IPS-18a (cell line): ENCODE measurements at regions not wholly inside any gene's neighbourhood (a gene's known extent, or its start where the extent isn't known, plus 50 kb on each side); places are given as distances from the start of the nearest gene placed in this dataset.

Experiments
- H3K27ac ChIP-seq: one replicate; pipeline ENCODE4 v1.5.1; 2013; ENCODE audit warnings: low read length
- H3K27me3 ChIP-seq: one replicate; pipeline ENCODE4 v1.6.1; 2013; ENCODE audit warnings: mild to moderate bottlenecking, low read length; ENCODE audit not compliant: control insufficient read depth, insufficient read depth
- H3K36me3 ChIP-seq: one replicate; pipeline ENCODE4 v1.6.1; 2013; ENCODE audit warnings: low read depth, low read length; ENCODE audit not compliant: control insufficient read depth
- H3K4me1 ChIP-seq: one replicate; pipeline ENCODE4 v1.6.1; 2013; ENCODE audit warnings: low read depth, low read length; ENCODE audit not compliant: control insufficient read depth
- H3K4me3 ChIP-seq: one replicate; pipeline ENCODE4 v1.5.1; 2013; ENCODE audit warnings: low read length
- H3K9ac ChIP-seq: one replicate; pipeline ENCODE4 v1.6.1; 2013; ENCODE audit warnings: mild to moderate bottlenecking, low read length, moderate library complexity
- H3K9me3 ChIP-seq: one replicate; pipeline ENCODE4 v1.6.1; 2013; ENCODE audit warnings: low read depth, low read length; ENCODE audit not compliant: control insufficient read depth

- Histone ChIP-seq H3K27me3 (no peaks in the 10 kb centered on the region), H3K36me3 (no peaks in the 10 kb centered on the region), H3K4me1 (no peaks in the 10 kb centered on the region), H3K27ac (no peak overlapping the region), H3K4me3 (no peak overlapping the region), H3K9me3 (no peaks in the 10 kb centered on the region), H3K9ac (no peak overlapping the region)
Measured at GRCh38 chr5:42919600-42919999, 107.9 kb upstream of the SELENOP start.

- Histone ChIP-seq H3K4me3 (no peak overlapping the region), H3K9me3 (no peaks in the 10 kb centered on the region), H3K36me3 (no peaks in the 10 kb centered on the region), H3K9ac (no peak overlapping the region), H3K4me1 (no peaks in the 10 kb centered on the region), H3K27me3 (no peaks in the 10 kb centered on the region), H3K27ac (no peak overlapping the region)
Measured at GRCh38 chr5:42915306-42915866, 103.7 kb upstream of the SELENOP start.

- H3K27me3 ChIP-seq: peaks cover 23% of the 10 kb centered on the region
- H3K36me3 ChIP-seq: no peaks in the 10 kb centered on the region
- H3K27ac ChIP-seq: no peak overlapping the region
Measured at GRCh38 chr5:42912184-42912798, 100.6 kb upstream of the SELENOP start.

GRCh38 chr5:42908509-42909488 is 97.1 kb upstream of the SELENOP start:
- no peak overlapping the region for H3K27ac ChIP-seq
- no peak overlapping the region for H3K9ac ChIP-seq

More at GRCh38 chr5:42912184-42912798, 100.6 kb upstream of the SELENOP start:
- no peak overlapping the region for H3K4me3 ChIP-seq
- H3K9me3 ChIP-seq: no peaks in the 10 kb centered on the region
- H3K9ac ChIP-seq: no peak overlapping the region
- H3K4me1 ChIP-seq: no peaks in the 10 kb centered on the region

GRCh38 chr5:42908086-42908485 is 96.4 kb upstream of the SELENOP start:
- Histone ChIP-seq H3K9ac (no peak overlapping the region), H3K9me3 (no peaks in the 10 kb centered on the region), H3K36me3 (no peaks in the 10 kb centered on the region), H3K27me3 (peaks cover 36% of the 10 kb centered on the region), H3K4me3 (peak overlapping the region; percentile 64), H3K27ac (no peak overlapping the region), H3K4me1 (no peaks in the 10 kb centered on the region)

More at GRCh38 chr5:42908509-42909488, 97.1 kb upstream of the SELENOP start:
- no peaks in the 10 kb centered on the region for H3K36me3 ChIP-seq
- peak overlapping the region; percentile 64 for H3K4me3 ChIP-seq
- H3K27me3 ChIP-seq: peaks cover 36% of the 10 kb centered on the region
- H3K9me3 ChIP-seq: no peaks in the 10 kb centered on the region
- H3K4me1 ChIP-seq: no peaks in the 10 kb centered on the region

- H3K9ac ChIP-seq: no peak overlapping the region
- peaks cover 36% of the 10 kb centered on the region for H3K27me3 ChIP-seq
- H3K9me3 ChIP-seq: no peaks in the 10 kb centered on the region
- no peak overlapping the region for H3K4me3 ChIP-seq
- H3K36me3 ChIP-seq: no peaks in the 10 kb centered on the region
- no peaks in the 10 kb centered on the region for H3K4me1 ChIP-seq
- no peak overlapping the region for H3K27ac ChIP-seq
Measured at GRCh38 chr5:42905827-42906226, 94.1 kb upstream of the SELENOP start.

- H3K4me1 ChIP-seq: no peaks in the 10 kb centered on the region
- H3K4me3 ChIP-seq: no peak overlapping the region
- H3K9me3 ChIP-seq: no peaks in the 10 kb centered on the region
- H3K27ac ChIP-seq: no peak overlapping the region
- H3K36me3 ChIP-seq: no peaks in the 10 kb centered on the region
- no peak overlapping the region for H3K9ac ChIP-seq
- H3K27me3 ChIP-seq: peaks cover 2% of the 10 kb centered on the region
Measured at GRCh38 chr5:42900734-42901133, 89.0 kb upstream of the SELENOP start.

GRCh38 chr5:42898760-42899159 is 87.1 kb upstream of the SELENOP start:
- Histone ChIP-seq H3K4me1 (no peaks in the 10 kb centered on the region), H3K36me3 (no peaks in the 10 kb centered on the region), H3K27ac (no peak overlapping the region)

GRCh38 chr5:42896523-42896922 is 84.8 kb upstream of the SELENOP start:
- H3K4me3 ChIP-seq: no peak overlapping the region
- H3K9me3 ChIP-seq: no peaks in the 10 kb centered on the region
- no peaks in the 10 kb centered on the region for H3K4me1 ChIP-seq
- no peaks in the 10 kb centered on the region for H3K27me3 ChIP-seq
- no peak overlapping the region for H3K27ac ChIP-seq
- H3K36me3 ChIP-seq: no peaks in the 10 kb centered on the region
- H3K9ac ChIP-seq: no peak overlapping the region

More at GRCh38 chr5:42898760-42899159, 87.1 kb upstream of the SELENOP start:
- Histone ChIP-seq H3K4me3 (no peak overlapping the region), H3K9me3 (no peaks in the 10 kb centered on the region), H3K9ac (no peak overlapping the region), H3K27me3 (no peaks in the 10 kb centered on the region)

- no peaks in the 10 kb centered on the region for H3K4me1 ChIP-seq
- H3K9ac ChIP-seq: no peak overlapping the region
- no peak overlapping the region for H3K4me3 ChIP-seq
- no peaks in the 10 kb centered on the region for H3K36me3 ChIP-seq
- H3K27ac ChIP-seq: no peak overlapping the region
- no peaks in the 10 kb centered on the region for H3K9me3 ChIP-seq
- H3K27me3 ChIP-seq: no peaks in the 10 kb centered on the region
Measured at GRCh38 chr5:42894057-42894456, 82.4 kb upstream of the SELENOP start.

- Histone ChIP-seq H3K4me3 (no peak overlapping the region), H3K27me3 (no peaks in the 10 kb centered on the region), H3K36me3 (no peaks in the 10 kb centered on the region), H3K4me1 (no peaks in the 10 kb centered on the region), H3K9ac (no peak overlapping the region), H3K9me3 (no peaks in the 10 kb centered on the region), H3K27ac (no peak overlapping the region)
Measured at GRCh38 chr5:42889311-42889933, 77.7 kb upstream of the SELENOP start.
